ENCODE measurements at regions not wholly inside any gene's neighbourhood (a gene's known extent, or its start where the extent isn't known, plus 50 kb on each side); places are given as distances from the start of the nearest gene placed in this dataset.

GRCh38 chr13:40338217-40338616 lies 328.2 kb downstream of the FOXO1 start:
- no peaks in the 10 kb centered on the region for H3K9me2 ChIP-seq (ENCODE audit: low read depth, low read length)
- H2AFZ ChIP-seq (ENCODE audit: low read length) = no peak overlapping the region
- H3F3A ChIP-seq (ENCODE audit: insufficient read depth, low read length) = no peaks in the 10 kb centered on the region
- no peak overlapping the region for H3K9ac ChIP-seq (ENCODE audit: low read length)
- no peaks in the 10 kb centered on the region for H3K9me3 ChIP-seq (ENCODE audit: low read length)
- no peak overlapping the region for H3K27ac ChIP-seq (ENCODE audit: low read depth, low read length, poor library complexity, severe bottlenecking)
- no peak overlapping the region for H3K4me3 ChIP-seq (ENCODE audit: low read depth, low read length, poor library complexity, severe bottlenecking)
- TF ChIP-seq EZH2 (IDR thresholded peaks at IDR 0.05; ENCODE audit: borderline replicate concordance, low read length) (no peak), CTCF (IDR thresholded peaks at IDR 0.05; ENCODE audit: low read length) (no peak)
- no peak overlapping the region for H3K4me2 ChIP-seq (ENCODE audit: low read length)
- no peaks in the 10 kb centered on the region for H4K20me1 ChIP-seq (ENCODE audit: insufficient read depth, low read length)
- peaks cover 25% of the 10 kb centered on the region for H3K4me1 ChIP-seq (ENCODE audit: insufficient read depth, low read length, severe bottlenecking)
- H3K27me3 ChIP-seq (ENCODE audit: insufficient read depth, low read length) = no peaks in the 10 kb centered on the region
- no peaks in the 10 kb centered on the region for H3K36me3 ChIP-seq (ENCODE audit: insufficient read depth, low read length)
- no peaks in the 10 kb centered on the region for H3K79me2 ChIP-seq (ENCODE audit: insufficient read depth, low read length)

GRCh38 chr13:40340368-40341095 lies 325.9 kb downstream of the FOXO1 start:
- no peaks in the 10 kb centered on the region for H3K79me2 ChIP-seq (ENCODE audit: insufficient read depth, low read length)
- peaks cover 48% of the 10 kb centered on the region for H3K4me1 ChIP-seq (ENCODE audit: insufficient read depth, low read length, severe bottlenecking)
- no peaks in the 10 kb centered on the region for H3F3A ChIP-seq (ENCODE audit: insufficient read depth, low read length)
- no peak overlapping the region for H3K9ac ChIP-seq (ENCODE audit: low read length)
- H3K27ac ChIP-seq (ENCODE audit: low read depth, low read length, poor library complexity, severe bottlenecking) = peak overlapping the region; percentile 2
- H3K36me3 ChIP-seq (ENCODE audit: insufficient read depth, low read length) = no peaks in the 10 kb centered on the region
- H4K20me1 ChIP-seq (ENCODE audit: insufficient read depth, low read length) = no peaks in the 10 kb centered on the region
- H3K4me2 ChIP-seq (ENCODE audit: low read length) = no peak overlapping the region
- TF ChIP-seq CTCF (IDR thresholded peaks at IDR 0.05; ENCODE audit: low read length) = peak; percentile 23; the same call in 1 of the 2 replicates
- no peak for TF ChIP-seq EZH2 (IDR thresholded peaks at IDR 0.05; ENCODE audit: borderline replicate concordance, low read length)
- no peaks in the 10 kb centered on the region for H3K27me3 ChIP-seq (ENCODE audit: insufficient read depth, low read length)
- no peaks in the 10 kb centered on the region for H3K9me3 ChIP-seq (ENCODE audit: low read length)
- no peak overlapping the region for H3K4me3 ChIP-seq (ENCODE audit: low read depth, low read length, poor library complexity, severe bottlenecking)
- no peaks in the 10 kb centered on the region for H3K9me2 ChIP-seq (ENCODE audit: low read depth, low read length)
- H2AFZ ChIP-seq (ENCODE audit: low read length) = no peak overlapping the region

GRCh38 chr13:40341096-40341471 lies 325.4 kb downstream of the FOXO1 start:
- Histone ChIP-seq H3K9ac (ENCODE audit: low read length) (no peak overlapping the region), H2AFZ (ENCODE audit: low read length) (no peak overlapping the region), H3K27me3 (ENCODE audit: insufficient read depth, low read length) (no peaks in the 10 kb centered on the region), H3K27ac (ENCODE audit: low read depth, low read length, poor library complexity, severe bottlenecking) (no peak overlapping the region), H3K9me3 (ENCODE audit: low read length) (no peaks in the 10 kb centered on the region), H3K9me2 (ENCODE audit: low read depth, low read length) (no peaks in the 10 kb centered on the region), H3K4me3 (ENCODE audit: low read depth, low read length, poor library complexity, severe bottlenecking) (no peak overlapping the region), H4K20me1 (ENCODE audit: insufficient read depth, low read length) (no peaks in the 10 kb centered on the region), H3K4me1 (ENCODE audit: insufficient read depth, low read length, severe bottlenecking) (peaks cover 48% of the 10 kb centered on the region), H3K36me3 (ENCODE audit: insufficient read depth, low read length) (no peaks in the 10 kb centered on the region), H3K4me2 (ENCODE audit: low read length) (no peak overlapping the region), H3F3A (ENCODE audit: insufficient read depth, low read length) (no peaks in the 10 kb centered on the region), H3K79me2 (ENCODE audit: insufficient read depth, low read length) (no peaks in the 10 kb centered on the region)
- TF ChIP-seq EZH2 (IDR thresholded peaks at IDR 0.05; ENCODE audit: borderline replicate concordance, low read length) = no peak
- no peak for TF ChIP-seq CTCF (IDR thresholded peaks at IDR 0.05; ENCODE audit: low read length)
